DND-41 (cell line): ENCODE measurements at regions not wholly inside any gene's neighbourhood (a gene's known extent, or its start where the extent isn't known, plus 50 kb on each side); places are given as distances from the start of the nearest gene placed in this dataset.

Experiments used
- ATAC-seq: fragments of 200-7000 bp; cut with Tn5 transposase; 3 replicates; pipeline ENCODE4 v1.9.1; 2021; ENCODE audit warnings: low read depth; ENCODE audit not compliant: insufficient read depth
- DNase-seq: peaks from one replicate; pipeline ENCODE4 v3.0.0-alpha.2; 2020
- H2AFZ ChIP-seq: 2 replicates; pipeline ENCODE4 v1.6.0; 2012; ENCODE audit warnings: low read depth, low read length
- H3K27ac ChIP-seq: 2 replicates; pipeline ENCODE4 v1.5.1; 2012; ENCODE audit warnings: low read length, inconsistent platforms
- H3K27me3 ChIP-seq: fragments of 200-600 bp; sonication (generic); 2 replicates; pipeline ENCODE4 v1.6.0; 2012; ENCODE audit warnings: low read length, mild to moderate bottlenecking, inconsistent platforms; ENCODE audit not compliant: insufficient read depth, poor library complexity
- H3K36me3 ChIP-seq: 2 replicates; pipeline ENCODE4 v1.5.1; 2012; ENCODE audit warnings: low read length, inconsistent platforms; ENCODE audit not compliant: insufficient read depth
- H3K4me1 ChIP-seq: 2 replicates; pipeline ENCODE4 v1.5.1; 2012; ENCODE audit warnings: mild to moderate bottlenecking, low read length; ENCODE audit not compliant: insufficient read depth
- H3K4me2 ChIP-seq: 2 replicates; pipeline ENCODE4 v1.6.0; 2012; ENCODE audit warnings: mild to moderate bottlenecking, moderate library complexity, low read length, inconsistent platforms; ENCODE audit not compliant: insufficient read depth
- H3K4me3 ChIP-seq, 2 experiments: fragments of 200-600 bp in 1 of 2; shearing (Covaris generic) in 1 of 2; 2 replicates each; pipeline ENCODE4 v1.5.1; 2012 to 2016; ENCODE audit warnings: inconsistent platforms in 2 of 2, low read length in 2 of 2, mild to moderate bottlenecking in 2 of 2, low read depth in 1 of 2, moderate library complexity in 1 of 2
- H3K79me2 ChIP-seq: 2 replicates; pipeline ENCODE4 v1.6.0; 2012; ENCODE audit warnings: low read length, inconsistent platforms; ENCODE audit not compliant: insufficient read depth
- H3K9ac ChIP-seq: 2 replicates; pipeline ENCODE4 v1.6.0; 2012; ENCODE audit warnings: low read depth, mild to moderate bottlenecking, inconsistent platforms, low read length, moderate library complexity
- H3K9me3 ChIP-seq: 2 replicates; pipeline ENCODE4 v1.5.1; 2012; ENCODE audit warnings: low read length, moderate library complexity, mild to moderate bottlenecking, inconsistent platforms; ENCODE audit not compliant: insufficient read depth, severe bottlenecking
- H4K20me1 ChIP-seq: 2 replicates; pipeline ENCODE4 v1.6.0; 2012; ENCODE audit warnings: low read length; ENCODE audit not compliant: insufficient read depth
- CTCF ChIP-seq: IDR thresholded peaks from 2 replicates; pipeline ENCODE4 v1.5.1; 2012; ENCODE audit warnings: borderline replicate concordance, low read length, moderate library complexity, mild to moderate bottlenecking; ENCODE audit not compliant: poor library complexity, severe bottlenecking; ENCODE audit errors: extremely low read depth
- EZH2 ChIP-seq: IDR thresholded peaks from 3 replicates; pipeline ENCODE4 v1.6.1; 2012; ENCODE audit warnings: borderline replicate concordance, low read depth, mild to moderate bottlenecking, moderate library complexity, low read length, inconsistent platforms; ENCODE audit not compliant: severe bottlenecking

GRCh38 chr18:50444539-50444938, 69.7 kb downstream of the SKA1 start:
- ATAC-seq (no peak), DNase-seq (no peak)
- H3K36me3 ChIP-seq: no peaks in the 10 kb centered on the region
- H3K27ac ChIP-seq: no peak overlapping the region
- H3K27me3 ChIP-seq: no peaks in the 10 kb centered on the region
- H3K79me2 ChIP-seq: no peaks in the 10 kb centered on the region
- H4K20me1 ChIP-seq: no peaks in the 10 kb centered on the region
- no peak overlapping the region for H2AFZ ChIP-seq
- H3K9me3 ChIP-seq: peaks cover 5% of the 10 kb centered on the region
- no peaks in the 10 kb centered on the region for H3K4me1 ChIP-seq
- no peak overlapping the region for H3K4me3 ChIP-seq
- no peak overlapping the region for H3K9ac ChIP-seq
- TF ChIP-seq CTCF (no peak), EZH2 (no peak)
- no peak overlapping the region for H3K4me2 ChIP-seq

- Histone ChIP-seq H3K9ac (no peak overlapping the region), H3K27me3 (peaks cover 2% of the 10 kb centered on the region), H3K4me2 (no peak overlapping the region), H4K20me1 (no peaks in the 10 kb centered on the region), H3K4me1 (no peaks in the 10 kb centered on the region), H3K9me3 (peaks cover 5% of the 10 kb centered on the region), H3K36me3 (no peaks in the 10 kb centered on the region), H3K4me3 (no peak overlapping the region), H3K27ac (no peak overlapping the region), H2AFZ (no peak overlapping the region), H3K79me2 (no peaks in the 10 kb centered on the region)
- DNase-seq: no peak
- ATAC-seq: no peak
- TF ChIP-seq EZH2 (no peak), CTCF (no peak)
Measured at GRCh38 chr18:50446629-50447028, 71.8 kb downstream of the SKA1 start.

- Histone ChIP-seq H3K4me2 (no peak overlapping the region), H3K9ac (no peak overlapping the region), H4K20me1 (no peaks in the 10 kb centered on the region), H3K9me3 (peaks cover 5% of the 10 kb centered on the region), H3K27me3 (peaks cover 2% of the 10 kb centered on the region), H2AFZ (no peak overlapping the region), H3K27ac (no peak overlapping the region), H3K4me3 (no peak overlapping the region), H3K36me3 (no peaks in the 10 kb centered on the region), H3K79me2 (no peaks in the 10 kb centered on the region), H3K4me1 (no peaks in the 10 kb centered on the region)
- ATAC-seq (no peak), DNase-seq (no peak)
- TF ChIP-seq EZH2 (no peak), CTCF (no peak)
Measured at GRCh38 chr18:50447102-50447741, 72.4 kb downstream of the SKA1 start.

- DNase-seq (no peak), ATAC-seq (no peak)
- TF ChIP-seq CTCF: no peak
- TF ChIP-seq EZH2: no peak
- H3K9ac ChIP-seq: no peak overlapping the region
- H3K4me2 ChIP-seq: no peak overlapping the region
- H3K4me1 ChIP-seq: no peaks in the 10 kb centered on the region
- no peaks in the 10 kb centered on the region for H3K79me2 ChIP-seq
- H3K27me3 ChIP-seq: peaks cover 2% of the 10 kb centered on the region
- no peak overlapping the region for H2AFZ ChIP-seq
- H3K9me3 ChIP-seq: peaks cover 5% of the 10 kb centered on the region
- H3K36me3 ChIP-seq: no peaks in the 10 kb centered on the region
- H3K4me3 ChIP-seq: no peak overlapping the region
- H4K20me1 ChIP-seq: no peaks in the 10 kb centered on the region
- no peak overlapping the region for H3K27ac ChIP-seq
Measured at GRCh38 chr18:50447952-50448351, 73.1 kb downstream of the SKA1 start.
